GM12891 (cell line): ENCODE measurements at regions not wholly inside any gene's neighbourhood (a gene's known extent, or its start where the extent isn't known, plus 50 kb on each side); places are given as distances from the start of the nearest gene placed in this dataset.

Experiments used
- DNase-seq: peaks from one replicate; pipeline ENCODE4 v3.0.0; 2011; ENCODE audit warnings: low spot score; ENCODE audit not compliant: insufficient read length
- FAIRE-seq: peaks from 2 replicates; lab custom pipeline; 2011; peaks lifted over from hg19 to GRCh38; lab: Jason Lieb, UNC
- PAX5 ChIP-seq: IDR thresholded peaks from 2 replicates; pipeline ENCODE4 v1.6.1; 2011; ENCODE audit warnings: low read length, moderate library complexity, mild to moderate bottlenecking; ENCODE audit not compliant: insufficient read depth, severe bottlenecking
- POLR2A ChIP-seq: IDR thresholded peaks from 2 replicates; pipeline ENCODE4 v1.6.1; 2011; ENCODE audit warnings: low read depth, low read length, control low read depth
- POLR2AphosphoS5 ChIP-seq: IDR thresholded peaks from 2 replicates; pipeline ENCODE4 v1.6.1; 2011; ENCODE audit warnings: low read depth, low read length, control low read depth
- POU2F2 ChIP-seq: IDR thresholded peaks from 2 replicates; pipeline ENCODE4 v1.6.1; 2011; ENCODE audit warnings: low read depth, mild to moderate bottlenecking, control low read depth, low read length, moderate library complexity
- SPI1 ChIP-seq: IDR thresholded peaks from 2 replicates; pipeline ENCODE4 v1.6.1; 2011; ENCODE audit warnings: low read depth, low read length, control low read depth
- TAF1 ChIP-seq: IDR thresholded peaks from 2 replicates; pipeline ENCODE4 v1.6.1; 2011; ENCODE audit warnings: low read depth, low read length, control low read depth

DNA sequence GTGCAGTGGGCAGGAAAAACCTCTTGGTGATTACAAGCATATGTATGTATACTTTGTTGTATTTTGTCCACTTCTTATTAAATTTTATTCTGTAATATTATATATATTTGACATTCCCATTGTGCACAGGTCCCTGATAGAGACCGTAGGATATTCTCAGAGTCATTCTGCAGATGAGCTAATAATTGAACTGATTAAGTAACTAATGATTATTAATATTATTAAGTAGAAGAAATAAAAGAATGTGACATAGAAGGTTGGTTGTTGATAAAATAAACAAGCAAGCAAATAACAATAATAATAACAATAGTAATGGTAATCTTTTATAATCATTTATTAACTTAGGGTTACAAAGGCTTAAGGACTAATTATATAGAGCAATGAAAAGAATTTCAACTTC lies 780.6 kb upstream of the ZWINT start:
- TF ChIP-seq POLR2A = no peak
- TF ChIP-seq POU2F2 = no peak
- no peak for TF ChIP-seq PAX5
- TF ChIP-seq POLR2AphosphoS5 = no peak
- no peak for TF ChIP-seq SPI1
- TF ChIP-seq TAF1 = no peak
- no peak for FAIRE-seq
- DNase-seq = no peak

DNA sequence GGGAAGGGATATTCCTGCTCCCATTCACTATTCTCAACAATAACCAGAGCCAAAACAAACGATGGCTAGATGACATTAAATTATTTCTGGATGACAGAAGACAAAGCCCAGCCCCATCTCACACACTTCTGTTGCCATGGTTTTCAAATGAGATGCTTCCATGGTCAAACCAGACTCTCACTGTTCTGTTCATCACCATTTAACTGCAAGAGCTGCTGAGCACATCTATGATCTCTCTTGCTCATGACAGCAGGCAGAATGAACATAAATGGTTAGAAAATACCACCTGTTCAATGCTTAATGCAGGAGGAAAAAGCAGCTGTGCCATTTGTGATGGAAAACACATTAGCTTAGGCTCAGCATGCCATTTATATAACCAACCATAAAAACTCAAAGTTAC lies 758.6 kb upstream of the ZWINT start:
- DNase-seq = no peak
- TF ChIP-seq POLR2AphosphoS5 = no peak
- no peak for TF ChIP-seq SPI1
- TF ChIP-seq POLR2A = no peak
- no peak for TF ChIP-seq POU2F2
- no peak for TF ChIP-seq PAX5
- TF ChIP-seq TAF1 = no peak
- FAIRE-seq = no peak

DNA sequence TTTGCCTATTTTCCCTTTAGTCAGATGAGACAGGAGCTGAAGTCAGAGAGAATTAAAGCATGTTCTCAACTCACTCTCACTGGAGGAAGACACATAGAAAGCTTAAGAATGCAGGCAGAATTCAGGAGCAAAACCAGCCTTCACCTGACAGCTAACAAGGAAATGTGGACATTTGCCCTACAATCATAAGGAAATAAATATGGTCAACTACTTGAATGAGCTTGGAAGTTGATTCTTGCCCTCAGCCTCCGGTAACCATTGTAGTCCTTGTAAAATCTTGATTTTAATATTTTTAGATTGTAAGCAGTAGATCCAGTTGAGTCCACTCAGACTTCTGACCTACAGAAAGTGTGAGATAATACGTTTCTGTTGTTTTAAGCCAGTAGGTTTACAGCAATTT lies 752.5 kb upstream of the ZWINT start:
- no peak for DNase-seq
- TF ChIP-seq POU2F2 = no peak
- TF ChIP-seq SPI1 = no peak
- no peak for TF ChIP-seq POLR2A
- TF ChIP-seq TAF1 = no peak
- FAIRE-seq = no peak

DNA sequence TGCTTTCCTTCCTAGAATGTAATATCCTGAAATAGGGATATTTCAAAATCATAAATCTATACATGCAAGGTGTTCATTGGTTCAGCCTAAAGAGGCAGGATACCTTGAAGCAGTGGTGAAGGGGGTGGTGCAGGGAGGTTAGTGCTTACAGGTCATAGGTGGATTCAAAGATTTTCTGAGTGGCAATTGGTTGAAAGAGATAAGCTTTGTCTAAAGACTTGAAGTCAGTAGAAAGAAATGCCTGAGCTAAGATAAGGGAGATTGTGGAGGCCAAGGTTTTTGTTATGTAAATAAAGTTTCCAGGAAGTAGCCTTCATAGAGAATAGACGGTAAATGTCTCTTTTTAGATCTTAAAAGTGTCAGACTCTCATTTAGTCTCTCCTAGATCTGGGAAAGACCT lies 741.2 kb upstream of the ZWINT start:
- TF ChIP-seq SPI1 (no peak), POLR2AphosphoS5 (no peak), POU2F2 (no peak), POLR2A (no peak), PAX5 (no peak), TAF1 (no peak)
- FAIRE-seq = no peak
- no peak for DNase-seq

GRCh38 chr10:57098146-57098545 lies 737.1 kb upstream of the ZWINT start:
- no peak for FAIRE-seq
- no peak for DNase-seq
- TF ChIP-seq TAF1 = no peak
- no peak for TF ChIP-seq SPI1
- no peak for TF ChIP-seq PAX5
- TF ChIP-seq POLR2A = no peak
- no peak for TF ChIP-seq POU2F2
- no peak for TF ChIP-seq POLR2AphosphoS5

- TF ChIP-seq POU2F2 (no peak), SPI1 (no peak)
- DNase-seq (no peak), FAIRE-seq (no peak)
These were observed 735.0 kb upstream of the ZWINT start for GRCh38 chr10:57096044-57096443.

DNA sequence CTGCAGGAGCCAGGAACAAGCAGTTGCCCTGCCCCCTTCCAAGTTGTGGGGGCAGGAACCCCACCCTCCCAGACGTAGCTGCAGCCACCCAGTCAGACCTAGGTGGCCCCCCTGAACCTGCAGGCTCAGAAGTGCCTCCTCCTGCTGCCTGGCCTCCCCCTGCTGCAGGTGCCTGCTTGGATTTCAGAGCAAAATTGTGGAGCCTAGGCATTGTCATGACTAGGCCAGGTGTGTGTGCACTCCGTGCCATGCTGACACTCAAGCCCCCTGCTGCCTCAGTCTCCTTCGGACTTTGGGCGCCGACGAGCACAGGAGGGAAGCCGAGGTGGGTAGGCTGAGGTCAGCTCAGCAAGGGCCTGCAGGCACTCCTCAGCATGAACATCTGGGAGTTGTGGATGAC lies 733.9 kb upstream of the ZWINT start:
- TF ChIP-seq SPI1 (no peak), TAF1 (no peak), POU2F2 (no peak), POLR2A (no peak), POLR2AphosphoS5 (no peak), PAX5 (no peak)
- no peak for FAIRE-seq

GRCh38 chr10:57094083-57094482 lies 733.0 kb upstream of the ZWINT start:
- FAIRE-seq (no peak), DNase-seq (no peak)
- TF ChIP-seq POLR2AphosphoS5 (no peak), TAF1 (no peak), POU2F2 (no peak), PAX5 (no peak), SPI1 (no peak), POLR2A (no peak)

More for the DNA sequence above, 733.9 kb upstream of the ZWINT start:
- no peak for DNase-seq

- TF ChIP-seq POLR2A (no peak), PAX5 (no peak), POLR2AphosphoS5 (no peak), SPI1 (no peak)
- FAIRE-seq (no peak), DNase-seq (no peak)
These were observed 692.5 kb upstream of the ZWINT start for GRCh38 chr10:57053530-57053929.

DNA sequence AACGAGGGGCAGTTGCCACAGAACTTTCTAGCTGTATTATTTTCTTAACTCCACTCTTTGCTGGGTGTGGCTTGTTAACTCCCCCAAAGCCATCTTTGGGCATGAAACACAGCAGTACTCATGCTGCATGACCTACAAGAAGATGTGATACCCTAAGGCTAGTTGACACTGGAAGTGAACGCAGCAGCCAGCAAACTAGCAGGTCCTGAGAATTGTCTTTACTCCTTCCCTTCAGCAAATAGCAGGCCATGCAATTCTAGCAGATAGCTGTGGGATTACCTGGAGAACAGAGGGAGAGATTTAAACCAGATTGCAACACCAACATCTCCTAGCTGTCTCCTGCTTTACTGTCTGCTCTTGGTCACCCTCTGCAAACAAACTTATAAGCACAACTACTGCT lies 688.0 kb upstream of the ZWINT start:
- DNase-seq (no peak), FAIRE-seq (no peak)
- TF ChIP-seq PAX5 (no peak), POU2F2 (no peak), TAF1 (no peak), POLR2AphosphoS5 (no peak)

GRCh38 chr10:57038531-57038930 lies 677.5 kb upstream of the ZWINT start:
- no peak for FAIRE-seq
- no peak for DNase-seq

More at GRCh38 chr10:57038531-57038930, 677.5 kb upstream of the ZWINT start:
- TF ChIP-seq PAX5 = no peak
- no peak for TF ChIP-seq POLR2AphosphoS5
